PFSK-1 (cell line): ENCODE measurements at regions not wholly inside any gene's neighbourhood (a gene's known extent, or its start where the extent isn't known, plus 50 kb on each side); places are given as distances from the start of the nearest gene placed in this dataset.

Source experiments
- POLR2AphosphoS5 ChIP-seq: IDR thresholded peaks from 2 replicates; pipeline ENCODE4 v1.6.1; 2012; ENCODE audit warnings: low read depth, mild to moderate bottlenecking, control low read depth, low read length, moderate library complexity
- SIN3A ChIP-seq: IDR thresholded peaks from 2 replicates; pipeline ENCODE4 v1.6.1; 2012; ENCODE audit warnings: mild to moderate bottlenecking, low read length, moderate library complexity, borderline replicate concordance; ENCODE audit not compliant: insufficient read depth
- TAF1 ChIP-seq: IDR thresholded peaks from 2 replicates; pipeline ENCODE4 v1.6.1; 2012; ENCODE audit warnings: low read length, control low read depth, borderline replicate concordance; ENCODE audit not compliant: insufficient read depth
- TF ChIP-seq, protein P1 (sequence below), 2 experiments: IDR thresholded peaks; 2 replicates each; pipeline versions ENCODE4 v1.6.1 to v1.8.0; 2011 to 2012; ENCODE audit warnings: low read depth in 2 of 2, low read length in 2 of 2, control low read depth in 1 of 2, inconsistent platforms in 1 of 2, mild to moderate bottlenecking in 1 of 2, moderate library complexity in 1 of 2; ENCODE audit not compliant: insufficient read depth in 1 of 2

GRCh38 chr12:67045650-67046049 lies 223.5 kb upstream of the CAND1 start:
- TF ChIP-seq POLR2AphosphoS5 (no peak), SIN3A (no peak), TAF1 (no peak)
- TF ChIP-seq, protein P1, sequence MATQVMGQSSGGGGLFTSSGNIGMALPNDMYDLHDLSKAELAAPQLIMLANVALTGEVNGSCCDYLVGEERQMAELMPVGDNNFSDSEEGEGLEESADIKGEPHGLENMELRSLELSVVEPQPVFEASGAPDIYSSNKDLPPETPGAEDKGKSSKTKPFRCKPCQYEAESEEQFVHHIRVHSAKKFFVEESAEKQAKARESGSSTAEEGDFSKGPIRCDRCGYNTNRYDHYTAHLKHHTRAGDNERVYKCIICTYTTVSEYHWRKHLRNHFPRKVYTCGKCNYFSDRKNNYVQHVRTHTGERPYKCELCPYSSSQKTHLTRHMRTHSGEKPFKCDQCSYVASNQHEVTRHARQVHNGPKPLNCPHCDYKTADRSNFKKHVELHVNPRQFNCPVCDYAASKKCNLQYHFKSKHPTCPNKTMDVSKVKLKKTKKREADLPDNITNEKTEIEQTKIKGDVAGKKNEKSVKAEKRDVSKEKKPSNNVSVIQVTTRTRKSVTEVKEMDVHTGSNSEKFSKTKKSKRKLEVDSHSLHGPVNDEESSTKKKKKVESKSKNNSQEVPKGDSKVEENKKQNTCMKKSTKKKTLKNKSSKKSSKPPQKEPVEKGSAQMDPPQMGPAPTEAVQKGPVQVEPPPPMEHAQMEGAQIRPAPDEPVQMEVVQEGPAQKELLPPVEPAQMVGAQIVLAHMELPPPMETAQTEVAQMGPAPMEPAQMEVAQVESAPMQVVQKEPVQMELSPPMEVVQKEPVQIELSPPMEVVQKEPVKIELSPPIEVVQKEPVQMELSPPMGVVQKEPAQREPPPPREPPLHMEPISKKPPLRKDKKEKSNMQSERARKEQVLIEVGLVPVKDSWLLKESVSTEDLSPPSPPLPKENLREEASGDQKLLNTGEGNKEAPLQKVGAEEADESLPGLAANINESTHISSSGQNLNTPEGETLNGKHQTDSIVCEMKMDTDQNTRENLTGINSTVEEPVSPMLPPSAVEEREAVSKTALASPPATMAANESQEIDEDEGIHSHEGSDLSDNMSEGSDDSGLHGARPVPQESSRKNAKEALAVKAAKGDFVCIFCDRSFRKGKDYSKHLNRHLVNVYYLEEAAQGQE (IDR thresholded peaks at IDR 0.05; ENCODE audit: insufficient read depth in 1 of 2, low read depth in 2 of 2, low read length in 2 of 2): no peak
